Panc1 (cell line): ENCODE measurements at regions not wholly inside any gene's neighbourhood (a gene's known extent, or its start where the extent isn't known, plus 50 kb on each side); places are given as distances from the start of the nearest gene placed in this dataset.

Experiments used
- POLR2AphosphoS5 ChIP-seq: IDR thresholded peaks from 2 replicates; pipeline ENCODE4 v1.6.1; 2012; ENCODE audit warnings: mild to moderate bottlenecking, low read depth, low read length, moderate library complexity
- TF ChIP-seq, protein P1 (sequence below): fragments of 450-650 bp; IDR thresholded peaks from 2 replicates; pipeline ENCODE4 v1.5.1; 2017; ENCODE audit warnings: mild to moderate bottlenecking
- TF ChIP-seq, protein P2 (sequence below), 2 experiments: IDR thresholded peaks; 2 replicates each; pipeline ENCODE4 v1.6.1; 2011 to 2012; ENCODE audit warnings: low read depth in 2 of 2, control low read depth in 1 of 2, low read length in 1 of 2, mild to moderate bottlenecking in 1 of 2, moderate library complexity in 1 of 2; ENCODE audit not compliant: insufficient read depth in 1 of 2

DNA sequence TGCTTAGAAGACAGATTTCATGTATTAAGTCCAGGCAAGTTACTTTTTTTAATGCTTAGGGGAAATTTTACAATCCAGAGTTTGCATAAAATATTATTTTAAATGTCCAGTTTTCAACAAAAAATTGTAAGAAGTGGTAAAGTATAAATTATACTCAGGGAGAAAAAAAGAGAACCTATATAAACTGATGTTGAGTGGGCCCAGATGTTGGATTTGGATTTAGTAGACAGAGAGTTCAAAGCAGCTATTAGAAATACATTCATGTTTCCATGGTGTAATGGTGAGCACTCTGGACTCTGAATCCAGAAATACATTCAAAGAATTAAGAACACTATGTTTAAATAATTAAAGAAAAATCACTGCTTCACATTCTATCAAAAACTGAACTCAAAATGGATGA lies 349.9 kb upstream of the ZNF507 start:
- TF ChIP-seq, protein P1, sequence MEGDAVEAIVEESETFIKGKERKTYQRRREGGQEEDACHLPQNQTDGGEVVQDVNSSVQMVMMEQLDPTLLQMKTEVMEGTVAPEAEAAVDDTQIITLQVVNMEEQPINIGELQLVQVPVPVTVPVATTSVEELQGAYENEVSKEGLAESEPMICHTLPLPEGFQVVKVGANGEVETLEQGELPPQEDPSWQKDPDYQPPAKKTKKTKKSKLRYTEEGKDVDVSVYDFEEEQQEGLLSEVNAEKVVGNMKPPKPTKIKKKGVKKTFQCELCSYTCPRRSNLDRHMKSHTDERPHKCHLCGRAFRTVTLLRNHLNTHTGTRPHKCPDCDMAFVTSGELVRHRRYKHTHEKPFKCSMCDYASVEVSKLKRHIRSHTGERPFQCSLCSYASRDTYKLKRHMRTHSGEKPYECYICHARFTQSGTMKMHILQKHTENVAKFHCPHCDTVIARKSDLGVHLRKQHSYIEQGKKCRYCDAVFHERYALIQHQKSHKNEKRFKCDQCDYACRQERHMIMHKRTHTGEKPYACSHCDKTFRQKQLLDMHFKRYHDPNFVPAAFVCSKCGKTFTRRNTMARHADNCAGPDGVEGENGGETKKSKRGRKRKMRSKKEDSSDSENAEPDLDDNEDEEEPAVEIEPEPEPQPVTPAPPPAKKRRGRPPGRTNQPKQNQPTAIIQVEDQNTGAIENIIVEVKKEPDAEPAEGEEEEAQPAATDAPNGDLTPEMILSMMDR = no peak
- TF ChIP-seq POLR2AphosphoS5 = no peak
- TF ChIP-seq, protein P2, sequence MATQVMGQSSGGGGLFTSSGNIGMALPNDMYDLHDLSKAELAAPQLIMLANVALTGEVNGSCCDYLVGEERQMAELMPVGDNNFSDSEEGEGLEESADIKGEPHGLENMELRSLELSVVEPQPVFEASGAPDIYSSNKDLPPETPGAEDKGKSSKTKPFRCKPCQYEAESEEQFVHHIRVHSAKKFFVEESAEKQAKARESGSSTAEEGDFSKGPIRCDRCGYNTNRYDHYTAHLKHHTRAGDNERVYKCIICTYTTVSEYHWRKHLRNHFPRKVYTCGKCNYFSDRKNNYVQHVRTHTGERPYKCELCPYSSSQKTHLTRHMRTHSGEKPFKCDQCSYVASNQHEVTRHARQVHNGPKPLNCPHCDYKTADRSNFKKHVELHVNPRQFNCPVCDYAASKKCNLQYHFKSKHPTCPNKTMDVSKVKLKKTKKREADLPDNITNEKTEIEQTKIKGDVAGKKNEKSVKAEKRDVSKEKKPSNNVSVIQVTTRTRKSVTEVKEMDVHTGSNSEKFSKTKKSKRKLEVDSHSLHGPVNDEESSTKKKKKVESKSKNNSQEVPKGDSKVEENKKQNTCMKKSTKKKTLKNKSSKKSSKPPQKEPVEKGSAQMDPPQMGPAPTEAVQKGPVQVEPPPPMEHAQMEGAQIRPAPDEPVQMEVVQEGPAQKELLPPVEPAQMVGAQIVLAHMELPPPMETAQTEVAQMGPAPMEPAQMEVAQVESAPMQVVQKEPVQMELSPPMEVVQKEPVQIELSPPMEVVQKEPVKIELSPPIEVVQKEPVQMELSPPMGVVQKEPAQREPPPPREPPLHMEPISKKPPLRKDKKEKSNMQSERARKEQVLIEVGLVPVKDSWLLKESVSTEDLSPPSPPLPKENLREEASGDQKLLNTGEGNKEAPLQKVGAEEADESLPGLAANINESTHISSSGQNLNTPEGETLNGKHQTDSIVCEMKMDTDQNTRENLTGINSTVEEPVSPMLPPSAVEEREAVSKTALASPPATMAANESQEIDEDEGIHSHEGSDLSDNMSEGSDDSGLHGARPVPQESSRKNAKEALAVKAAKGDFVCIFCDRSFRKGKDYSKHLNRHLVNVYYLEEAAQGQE (IDR thresholded peaks at IDR 0.05; ENCODE audit: insufficient read depth in 1 of 2, low read depth in 2 of 2, low read length in 1 of 2) = no peak
